IPS DF 19.7 (cell line): ENCODE measurements at regions not wholly inside any gene's neighbourhood (a gene's known extent, or its start where the extent isn't known, plus 50 kb on each side); places are given as distances from the start of the nearest gene placed in this dataset.
"Not testable (repeated sequence)": the region's sequence is repeated elsewhere in the genome, so short reads cannot be mapped to it uniquely, and the experiment has no call there.

Source experiments
- DNase-seq: peaks from one replicate; pipeline ENCODE4 v3.0.0-alpha.2; 2013; ENCODE audit warnings: low read depth, low spot score

DNA sequence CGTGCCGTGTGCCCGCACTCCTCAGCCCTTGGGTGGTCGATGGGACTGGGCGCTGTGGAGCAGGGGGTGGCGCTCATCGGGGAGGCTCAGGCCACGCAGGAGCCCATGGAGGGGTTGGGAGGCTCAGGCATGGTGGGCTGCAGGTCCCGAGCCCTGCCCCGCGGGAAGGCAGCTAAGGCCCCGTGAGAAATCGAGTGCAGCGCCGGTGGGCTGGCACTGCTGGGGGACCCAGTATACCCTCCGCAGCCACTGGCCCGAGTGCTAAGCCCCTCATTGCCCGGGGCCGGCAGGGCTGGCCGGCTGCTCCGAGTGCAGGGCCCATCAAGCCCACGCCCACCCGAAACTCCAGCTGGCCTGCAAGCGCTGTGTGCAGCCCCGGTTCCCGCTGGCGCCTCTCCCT is 384.1 kb downstream of the GLUD2 start:
- not testable (repeated sequence) for DNase-seq

- DNase-seq = no peak
These were observed 385.9 kb downstream of the GLUD2 start for GRCh38 chrX:121433289-121433688.

DNA sequence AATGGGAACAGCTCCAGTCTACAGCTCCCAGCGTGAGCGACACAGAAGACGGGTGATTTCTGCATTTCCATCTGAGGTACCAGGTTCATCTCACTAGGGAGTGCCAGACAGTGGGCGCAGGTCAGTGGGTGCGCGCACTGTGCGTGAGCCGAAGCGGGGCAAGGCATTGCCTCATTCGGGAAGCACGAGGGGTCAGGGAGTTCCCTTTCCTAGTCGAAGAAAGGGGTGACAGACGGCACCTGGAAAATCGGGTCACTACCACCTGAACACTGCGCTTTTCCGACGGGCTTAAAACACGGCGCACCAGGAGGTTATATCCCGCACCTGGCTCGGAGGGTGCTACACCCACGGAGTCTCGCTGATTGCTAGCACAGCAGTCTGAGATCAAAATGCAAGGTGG is 390.3 kb downstream of the GLUD2 start:
- DNase-seq = not testable (repeated sequence)

DNA sequence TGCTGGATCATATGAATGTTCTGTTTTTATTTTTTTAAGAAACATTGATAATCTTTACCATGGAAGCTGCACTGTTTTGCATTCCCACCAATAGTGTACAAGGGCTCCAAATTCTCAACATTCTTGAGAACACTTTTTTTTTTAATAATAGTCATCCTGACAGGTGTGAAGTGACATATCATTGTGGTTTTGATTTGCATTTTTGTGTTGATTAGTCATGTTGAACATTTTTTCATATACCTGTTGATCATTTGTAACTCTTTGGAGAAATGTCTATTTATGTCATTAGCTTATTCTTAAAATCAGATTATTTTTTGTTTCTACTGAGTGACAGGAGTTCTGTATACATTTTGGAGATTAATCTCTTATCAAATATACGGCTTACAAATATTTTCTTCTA is 408.5 kb downstream of the GLUD2 start:
- DNase-seq = no peak

GRCh38 chrX:121456315-121456714 is 408.9 kb downstream of the GLUD2 start:
- DNase-seq = no peak

DNA sequence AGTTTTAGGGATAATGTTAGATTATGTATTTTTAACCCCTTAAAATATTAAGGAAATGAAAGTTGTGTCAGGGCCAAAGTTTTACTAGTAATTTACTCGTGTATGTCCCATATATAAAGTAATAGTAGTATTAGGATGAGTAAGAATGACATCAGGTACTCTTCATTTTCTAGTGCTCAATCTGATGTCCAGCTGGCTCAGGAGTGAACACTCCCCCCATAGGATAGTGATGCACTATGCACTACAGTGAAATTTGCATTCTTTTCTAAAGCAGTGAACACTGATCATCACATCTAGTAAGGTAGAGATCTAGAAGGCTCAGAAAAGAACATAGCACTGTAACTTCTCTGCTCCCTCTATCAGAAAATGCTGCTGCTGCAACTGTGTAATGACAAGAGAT is 409.7 kb downstream of the GLUD2 start:
- no peak for DNase-seq

- no peak for DNase-seq
These were observed 432.0 kb downstream of the GLUD2 start for GRCh38 chrX:121479406-121479805.

DNA sequence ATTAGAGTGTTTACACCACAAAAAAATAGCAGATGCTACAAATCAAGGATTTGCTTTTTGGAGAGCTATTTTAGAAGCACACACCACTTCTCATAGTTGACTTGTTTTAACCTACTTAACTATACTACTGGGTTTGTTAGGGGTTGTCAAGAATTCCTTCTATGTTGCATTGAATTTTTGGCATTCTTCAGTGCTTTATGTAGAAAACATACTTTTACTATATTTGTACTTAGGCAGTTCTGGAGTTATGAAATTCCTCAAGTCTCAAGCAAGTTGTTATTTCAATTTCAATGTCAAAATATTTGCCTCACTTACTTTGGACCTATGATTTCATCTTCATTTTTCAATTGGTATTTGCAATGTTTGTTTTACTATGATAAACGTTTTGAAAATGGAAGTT is 449.6 kb downstream of the GLUD2 start:
- no peak for DNase-seq

DNA sequence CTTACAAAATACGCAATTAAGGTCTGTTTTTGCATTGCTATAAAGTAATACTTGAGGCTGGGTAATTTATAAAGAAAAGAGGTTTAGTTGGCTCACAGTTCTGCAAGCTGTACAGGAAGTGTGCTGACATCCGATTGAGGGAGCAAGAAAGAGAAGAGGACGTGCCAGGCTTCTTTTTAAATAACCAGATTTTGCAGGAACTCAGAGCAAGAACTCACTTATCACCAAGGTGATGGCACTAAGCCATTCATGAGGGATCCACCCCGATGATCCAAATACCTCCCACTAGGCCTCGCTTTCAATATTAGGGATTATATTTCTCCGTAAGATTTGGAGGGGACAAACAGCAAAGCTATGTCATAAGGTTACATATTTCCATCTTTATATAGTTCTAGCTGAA is 456.7 kb downstream of the GLUD2 start:
- DNase-seq = no peak

GRCh38 chrX:121546317-121546716 is 498.9 kb downstream of the GLUD2 start:
- no peak for DNase-seq

DNA sequence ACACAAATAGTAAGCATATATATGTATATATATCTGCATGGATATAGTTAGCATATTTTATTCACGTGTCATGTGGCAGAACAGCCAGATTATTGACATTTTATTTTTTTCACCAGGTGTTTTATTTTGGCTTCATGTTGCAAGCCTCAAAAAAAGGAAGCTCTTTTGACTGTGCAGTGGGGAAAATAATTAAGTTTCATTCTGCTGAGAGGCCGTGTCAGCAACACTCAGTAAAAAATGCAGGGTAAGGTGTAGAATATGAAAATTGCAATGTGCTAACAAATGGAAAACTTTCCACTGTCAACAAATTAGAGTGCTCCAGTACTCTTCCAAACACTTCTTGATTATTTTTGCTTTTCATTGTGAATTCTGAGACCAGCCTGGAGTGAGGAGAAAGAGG is 511.5 kb downstream of the GLUD2 start:
- no peak for DNase-seq

DNA sequence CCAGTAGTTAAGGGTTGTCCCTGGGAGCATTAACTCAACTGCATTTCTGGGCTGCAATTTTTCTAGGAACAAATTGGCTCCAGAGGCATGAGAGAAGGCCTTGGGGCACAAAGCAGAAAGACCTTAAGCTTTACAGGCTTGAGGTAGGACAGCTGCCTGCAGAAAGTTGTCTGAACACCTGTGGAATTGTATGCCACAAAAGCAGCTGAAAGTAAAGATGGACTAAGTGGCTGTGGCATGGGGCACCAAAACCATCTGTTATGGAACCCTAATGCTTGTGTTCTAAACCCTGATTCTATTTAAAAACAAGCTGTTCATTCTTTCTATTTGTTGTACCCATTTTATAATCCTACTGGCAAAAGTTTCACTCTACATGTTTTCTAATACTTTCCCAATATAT is 515.2 kb downstream of the GLUD2 start:
- no peak for DNase-seq

- DNase-seq = no peak
These were observed 522.2 kb downstream of the GLUD2 start for GRCh38 chrX:121569609-121570008.

GRCh38 chrX:121570072-121570841 is 522.8 kb downstream of the GLUD2 start:
- DNase-seq = no peak

DNA sequence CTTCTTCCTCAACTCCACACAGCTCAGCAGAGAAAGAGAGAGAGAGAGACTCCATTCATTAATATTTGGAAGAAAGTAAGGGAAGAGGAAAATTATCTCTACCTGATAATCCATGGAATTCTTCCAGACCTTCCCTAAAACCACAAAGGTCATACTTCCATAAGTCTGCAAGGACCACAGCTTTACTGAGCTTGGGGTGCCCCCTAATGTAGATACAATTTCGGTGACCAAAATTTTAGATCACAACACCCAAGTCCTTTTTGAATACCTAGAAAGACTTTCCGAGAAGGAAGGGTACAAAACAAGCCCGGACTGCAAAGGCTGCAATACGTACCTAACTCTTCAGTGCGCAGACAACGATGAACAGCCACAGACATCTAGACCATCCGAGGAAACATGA is 523.9 kb downstream of the GLUD2 start:
- DNase-seq = no peak

DNA sequence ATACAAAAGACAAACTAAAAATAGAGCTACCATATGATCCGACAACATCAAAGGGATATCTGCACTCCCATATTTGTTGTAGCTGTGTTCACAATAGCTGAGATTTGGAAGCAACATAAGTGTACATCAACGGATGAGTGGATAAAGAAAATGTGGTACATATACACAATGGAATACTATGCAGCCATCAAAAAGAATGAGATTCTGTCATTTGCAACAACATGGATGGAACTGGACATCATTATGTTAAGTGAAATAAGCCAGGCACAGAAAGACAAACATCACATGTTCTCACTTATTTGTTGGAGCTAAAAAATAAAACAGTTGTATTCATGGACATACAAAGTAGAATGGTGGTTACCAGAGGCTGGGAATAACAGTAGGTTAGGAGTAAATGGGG is 527.0 kb downstream of the GLUD2 start:
- DNase-seq = not testable (repeated sequence)

- no peak for DNase-seq
These were observed 531.8 kb downstream of the GLUD2 start for GRCh38 chrX:121579016-121579760.

DNA sequence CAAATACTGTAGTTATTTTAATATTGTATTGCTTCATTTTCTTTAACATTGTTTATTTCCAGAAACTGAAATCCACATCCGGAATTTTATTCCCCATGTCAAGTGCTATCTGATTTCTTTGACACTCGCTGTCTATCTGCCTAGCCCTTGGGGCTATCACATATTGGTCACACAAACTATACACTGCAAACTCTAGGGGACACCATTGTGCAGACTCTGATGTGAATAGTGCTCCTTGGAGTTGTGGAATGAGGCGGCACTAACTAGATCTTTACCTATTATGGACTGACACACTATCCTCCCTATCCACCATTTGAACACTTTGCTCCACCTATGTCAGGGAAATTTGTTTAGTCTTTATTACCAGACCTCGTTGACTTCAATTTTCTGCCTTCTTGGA is 534.5 kb downstream of the GLUD2 start:
- DNase-seq = no peak

- no peak for DNase-seq
These were observed 538.2 kb downstream of the GLUD2 start for GRCh38 chrX:121585626-121586025.

- DNase-seq = no peak
These were observed 545.5 kb downstream of the GLUD2 start for GRCh38 chrX:121592884-121593283.

DNA sequence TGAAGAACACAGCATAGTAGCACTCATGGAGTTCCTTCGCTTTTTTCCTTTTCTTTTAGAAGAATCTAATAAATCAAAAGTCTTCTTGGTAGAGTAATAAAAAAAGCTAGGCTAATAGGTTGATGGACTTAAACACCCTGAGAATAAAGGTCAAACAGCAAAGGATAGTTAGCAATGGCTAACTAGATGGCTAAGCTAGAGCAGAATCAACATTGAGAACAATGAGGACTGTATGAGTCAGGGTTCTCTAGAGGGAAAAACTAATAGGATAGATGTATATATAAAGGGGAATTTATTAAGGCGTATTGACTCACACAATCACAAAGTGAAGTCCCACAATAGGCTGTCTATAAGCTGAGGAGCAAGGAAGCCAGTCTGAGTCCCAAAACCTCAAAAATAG is 550.9 kb downstream of the GLUD2 start:
- no peak for DNase-seq

- DNase-seq = no peak
These were observed 587.7 kb downstream of the GLUD2 start for GRCh38 chrX:121635141-121635540.

GRCh38 chrX:121639781-121640180 is 592.4 kb downstream of the GLUD2 start:
- no peak for DNase-seq
